Endothelial cell of umbilical vein (primary cell): ENCODE measurements at regions not wholly inside any gene's neighbourhood (a gene's known extent, or its start where the extent isn't known, plus 50 kb on each side); places are given as distances from the start of the nearest gene placed in this dataset.

Experiments used
- BruUV-seq: library from RNA; stranded (reverse); fragments of 400-500 nt; replicated peaks from 2 replicates; lab custom pipeline; 2021; lab: Mats Ljungman, UMichigan
- CTCF ChIA-PET: fragments of 300-600, 350-600 bp; sonication (Branson Sonifier 250); formaldehyde crosslinking; loops from one replicate; lab custom pipeline; 2021; ENCODE audit warnings: antibody characterized with exemption, inconsistent platforms; lab: Charles Lee
- POLR2A ChIA-PET: fragments of 300-600, 350-600 bp; sonication (Branson Sonifier 250); formaldehyde crosslinking; loops from one replicate; lab custom pipeline; 2021; ENCODE audit warnings: antibody characterized with exemption, inconsistent platforms; lab: Charles Lee
- DNase-seq: peaks from one replicate; pipeline ENCODE4 v3.0.0-alpha.2; 2011; ENCODE audit warnings: low read depth, low spot score
- FAIRE-seq: peaks from 2 replicates; lab custom pipeline; 2011; peaks lifted over from hg19 to GRCh38; lab: Jason Lieb, UNC
- H2AFZ ChIP-seq: 2 replicates; pipeline ENCODE4 v1.6.0; 2012; ENCODE audit warnings: low read depth, low read length, control low read depth, inconsistent platforms
- H3K27ac ChIP-seq: 2 replicates; pipeline ENCODE4 v1.5.1; 2011; ENCODE audit warnings: low read depth, mild to moderate bottlenecking, control low read depth, low read length, moderate library complexity; ENCODE audit not compliant: insufficient read depth
- H3K27me3 ChIP-seq, 2 experiments: 2 replicates each; pipeline versions ENCODE4 v1.6.0 to v1.6.1; 2011; ENCODE audit warnings: low read length in 2 of 2, mixed read lengths in 1 of 2; ENCODE audit not compliant: control insufficient read depth in 2 of 2, insufficient read depth in 2 of 2
- H3K36me3 ChIP-seq, 2 experiments: 2 replicates in 1 of 2; 3 replicates in 1 of 2; pipeline ENCODE4 v1.5.1; 2011; ENCODE audit warnings: low read length in 2 of 2, mild to moderate bottlenecking in 1 of 2, moderate library complexity in 1 of 2; ENCODE audit not compliant: control insufficient read depth in 2 of 2, insufficient read depth in 2 of 2; ENCODE audit errors: extremely low read depth in 1 of 2
- H3K4me1 ChIP-seq: 3 replicates; pipeline ENCODE4 v1.5.1; 2011; ENCODE audit warnings: mild to moderate bottlenecking, low read length; ENCODE audit not compliant: control insufficient read depth, insufficient read depth; ENCODE audit errors: extremely low read depth
- H3K4me2 ChIP-seq: 2 replicates; pipeline ENCODE4 v1.6.1; 2011; ENCODE audit warnings: low read length, control low read depth, mixed read lengths; ENCODE audit not compliant: insufficient read depth
- H3K4me3 ChIP-seq, 3 experiments: fragments of 200-600 bp in 1 of 3; sonication (generic), shearing (Covaris generic) in 1 of 3; replicated peaks in 1 of 3; 2 replicates each; pipeline ENCODE4 v1.5.1; 2011 to 2016; ENCODE audit warnings: control low read depth in 3 of 3, low read length in 3 of 3, mild to moderate bottlenecking in 2 of 3, inconsistent platforms in 1 of 3, low read depth in 1 of 3, moderate library complexity in 1 of 3; ENCODE audit not compliant: insufficient read depth in 1 of 3
- H3K79me2 ChIP-seq: 2 replicates; pipeline ENCODE4 v1.6.0; 2012; ENCODE audit warnings: low read length, inconsistent platforms; ENCODE audit not compliant: control insufficient read depth, insufficient read depth
- H3K9ac ChIP-seq: replicated peaks from 2 replicates; pipeline ENCODE3; 2011; ENCODE audit warnings: low read length, control low read depth; ENCODE audit not compliant: insufficient read depth; ENCODE audit errors: extremely low read depth
- H3K9me1 ChIP-seq: replicated peaks from 3 replicates; pipeline ENCODE4 v1.6.0; 2011; ENCODE audit warnings: mild to moderate bottlenecking, low read length; ENCODE audit not compliant: control insufficient read depth, insufficient read depth; ENCODE audit errors: extremely low read depth
- H3K9me3 ChIP-seq: replicated peaks from 2 replicates; pipeline ENCODE4 v1.5.1; 2012; ENCODE audit warnings: low read length, inconsistent platforms; ENCODE audit not compliant: control insufficient read depth, insufficient read depth
- H4K20me1 ChIP-seq: replicated peaks from 2 replicates; pipeline ENCODE3; 2011; ENCODE audit warnings: mild to moderate bottlenecking, low read length; ENCODE audit not compliant: control insufficient read depth, insufficient read depth; ENCODE audit errors: extremely low read depth
- CTCF ChIP-seq, 2 donors: IDR thresholded peaks; 1 replicate in 1 of 2; 2 replicates in 1 of 2; pipeline ENCODE4 v1.5.1; 2011; ENCODE audit warnings: low read length in 2 of 2, mild to moderate bottlenecking in 2 of 2, moderate library complexity in 2 of 2, control low read depth in 1 of 2, inconsistent platforms in 1 of 2, low read depth in 1 of 2; ENCODE audit not compliant: insufficient read depth in 1 of 2; ENCODE audit errors: extremely low read depth in 1 of 2
- EZH2 ChIP-seq: IDR thresholded peaks from 2 replicates; pipeline ENCODE4 v1.6.1; 2012; ENCODE audit warnings: borderline replicate concordance, low read depth, mild to moderate bottlenecking, moderate library complexity, low read length, inconsistent platforms; ENCODE audit not compliant: severe bottlenecking
- FOS ChIP-seq: IDR thresholded peaks from 2 replicates; pipeline ENCODE4 v1.6.1; 2011; ENCODE audit warnings: mild to moderate bottlenecking, low read length, moderate library complexity, borderline replicate concordance; ENCODE audit not compliant: insufficient read depth
- GATA2 ChIP-seq: IDR thresholded peaks from 2 replicates; pipeline ENCODE4 v1.7.0; 2011; ENCODE audit warnings: low read depth, mild to moderate bottlenecking, moderate library complexity, mixed read lengths, low read length; ENCODE audit not compliant: insufficient read length, insufficient read depth
- JUN ChIP-seq: IDR thresholded peaks from 2 replicates; pipeline ENCODE4 v1.6.1; 2011; ENCODE audit warnings: borderline replicate concordance, low read depth; ENCODE audit not compliant: insufficient read length, insufficient read depth
- MAX ChIP-seq: IDR thresholded peaks from 2 replicates; pipeline ENCODE4 v1.6.1; 2011; ENCODE audit not compliant: insufficient read depth, insufficient read length
- MYC ChIP-seq: IDR thresholded peaks from one replicate; pipeline ENCODE4 v1.6.1; 2011; ENCODE audit warnings: mild to moderate bottlenecking, low read depth, low read length
- POLR2A ChIP-seq: IDR thresholded peaks from 2 replicates; pipeline ENCODE4 v1.6.1; 2012; ENCODE audit warnings: low read depth, mild to moderate bottlenecking, control low read depth, low read length
- POLR2AphosphoS5 ChIP-seq: IDR thresholded peaks from 2 replicates; pipeline ENCODE4 v1.6.1; 2012; ENCODE audit warnings: low read depth, mild to moderate bottlenecking, control low read depth, low read length, moderate library complexity; ENCODE audit not compliant: insufficient read depth
- dilution Hi-C: fragments of 300-500 bp; cut with MboI; formaldehyde crosslinking; loops from one replicate; pipeline ENCODE4 v1.15.0; 2019; ENCODE audit warnings: low sequenced_read_pairs; ENCODE audit not compliant: extremely low pct_ligation_motif_present
- intact Hi-C: fragments of 100-400 bp; cut with micrococcal nuclease; formaldehyde crosslinking; loops from one replicate; pipeline ENCODE4 v1.10.0; 2022

GRCh38 chr19:30647891-30648720 is 275.9 kb downstream of the ZNF536 start:
- dilution Hi-C loops (loop anchor here (25.0 kb wide), 1 partner anchor 911 kb away; no protein-coding TSS in a partner anchor), intact Hi-C loops (no loop called here)
- Histone ChIP-seq H3K4me1 (no peaks in the 10 kb centered on the region), H3K27ac (no peak overlapping the region), H3K9me3 (no peaks in the 10 kb centered on the region), H3K36me3 (no peaks in the 10 kb centered on the region), H3K4me3 (no peak overlapping the region), H3K79me2 (no peaks in the 10 kb centered on the region), H2AFZ (no peak overlapping the region), H3K9ac (no peak overlapping the region), H3K27me3 (no peaks in the 10 kb centered on the region), H3K4me2 (no peak overlapping the region), H3K9me1 (no peaks in the 10 kb centered on the region), H4K20me1 (no peaks in the 10 kb centered on the region)
- POLR2A ChIA-PET: no interaction called here
- no peak for FAIRE-seq
- BruUV-seq: no TSS peak
- DNase-seq: no peak
- TF ChIP-seq POLR2A (no peak), MAX (no peak), MYC (no peak), JUN (no peak), EZH2 (no peak), POLR2AphosphoS5 (no peak), GATA2 (no peak), CTCF (IDR thresholded peaks at IDR 0.05; ENCODE audit: extremely low read depth in 1 of 2, insufficient read depth in 1 of 2, low read depth in 1 of 2, low read length in 2 of 2) (no peak), FOS (no peak)
- CTCF ChIA-PET: interaction anchor here (0.8 to 1.1 kb wide), 2 partner anchors 918 kb away, joined by 3 read pairs; no protein-coding TSS in a partner anchor
